Endodermal cell (in vitro differentiated cells): ENCODE measurements at regions not wholly inside any gene's neighbourhood (a gene's known extent, or its start where the extent isn't known, plus 50 kb on each side); places are given as distances from the start of the nearest gene placed in this dataset.
A peak's percentile ranks its signal among the peaks of the same experiment; 100 is the strongest.

Experiments used
- DNase-seq: peaks from one replicate; pipeline ENCODE4 v3.0.0-alpha.2; 2017
- H3K27ac ChIP-seq: 2 replicates; pipeline ENCODE4 v1.5.1; 2013; ENCODE audit warnings: mild to moderate bottlenecking, low read depth, low read length, moderate library complexity
- H3K27me3 ChIP-seq: 2 replicates; pipeline ENCODE4 v1.6.1; 2013; ENCODE audit warnings: mild to moderate bottlenecking, low read length, moderate library complexity; ENCODE audit not compliant: insufficient read depth, control insufficient read depth, poor library complexity, severe bottlenecking
- H3K36me3 ChIP-seq: 2 replicates; pipeline ENCODE4 v1.7.0; 2013; ENCODE audit warnings: mild to moderate bottlenecking, low read length, moderate library complexity; ENCODE audit not compliant: control insufficient read depth, insufficient read depth
- H3K4me1 ChIP-seq: one replicate; pipeline ENCODE4 v1.7.0; 2013; ENCODE audit warnings: low read length; ENCODE audit not compliant: control insufficient read depth, insufficient read depth
- H3K4me3 ChIP-seq: 2 replicates; pipeline ENCODE4 v1.5.1; 2013; ENCODE audit warnings: mild to moderate bottlenecking, low read length, moderate library complexity
- H3K9ac ChIP-seq: 2 replicates; pipeline ENCODE4 v1.6.1; 2013; ENCODE audit warnings: mild to moderate bottlenecking, low read length, moderate library complexity; ENCODE audit not compliant: poor library complexity, severe bottlenecking; ENCODE audit errors: extremely low read depth
- H3K9me3 ChIP-seq: 2 replicates; pipeline ENCODE4 v1.6.1; 2013; ENCODE audit warnings: mild to moderate bottlenecking, low read length, moderate library complexity; ENCODE audit not compliant: control insufficient read depth
- H3K27ac Mint-ChIP-seq: 2 replicates; pipeline ENCODE4 v1.8.0; 2020; ENCODE audit warnings: mixed read lengths
- H3K27me3 Mint-ChIP-seq: 2 replicates; pipeline ENCODE4 v1.8.0; 2021; ENCODE audit warnings: mild to moderate bottlenecking, mixed read lengths; ENCODE audit not compliant: insufficient read depth
- H3K36me3 Mint-ChIP-seq: 2 replicates; pipeline ENCODE4 v1.8.0; 2020; ENCODE audit warnings: low read depth, mixed read lengths
- H3K4me1 Mint-ChIP-seq: 2 replicates; pipeline ENCODE4 v1.8.0; 2020; ENCODE audit warnings: mixed read lengths
- H3K4me3 Mint-ChIP-seq: 2 replicates; pipeline ENCODE4 v1.8.0; 2020; ENCODE audit warnings: mild to moderate bottlenecking, moderate library complexity, mixed read lengths
- H3K9me3 Mint-ChIP-seq: 2 replicates; pipeline ENCODE4 v1.8.0; 2020; ENCODE audit warnings: mild to moderate bottlenecking, mixed read lengths
- whole genome bisulfite sequencing, 2 experiments: methylation state at CpG; one replicate each; pipeline versions ENCODE4 v1.1.5 to v1.1.7; 2013; ENCODE audit warnings: missing lambda C conversion rate in 2 of 2, mixed read lengths in 1 of 2; ENCODE audit not compliant: insufficient coverage in 1 of 2, insufficient read length in 1 of 2; 5-methylcytosine and 5-hydroxymethylcytosine counted together
- TF ChIP-seq, protein P1 (sequence below): fragments of 200-600 bp; sonication (generic); conservative IDR thresholded peaks from 2 replicates; pipeline ENCODE4 v1.5.0; 2021; ENCODE audit warnings: antibody characterized with exemption, mild to moderate bottlenecking

DNA sequence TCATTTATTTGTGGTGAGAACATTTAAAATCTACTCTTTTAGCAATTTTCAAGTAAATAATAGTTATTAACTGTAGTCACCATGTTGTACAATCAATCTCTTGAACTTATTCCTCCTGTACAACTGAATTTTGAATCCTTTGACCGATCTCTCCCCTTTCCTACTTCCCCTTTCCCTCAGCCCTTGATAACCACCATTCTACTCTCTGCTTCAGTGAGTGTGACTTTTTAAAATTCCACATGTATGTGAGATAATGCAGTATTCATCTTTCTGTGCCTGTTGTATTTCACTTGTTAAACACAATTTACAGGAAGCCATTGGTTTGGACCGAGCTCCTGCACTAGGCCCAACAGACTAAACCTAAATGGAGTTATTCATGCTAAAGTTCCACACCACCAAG is 458.9 kb upstream of the PDE3A start:
- Mint-ChIP-seq H3K4me3 (no peak overlapping the region), H3K4me1 (peaks cover 18% of the 10 kb centered on the region), H3K9me3 (no peaks in the 10 kb centered on the region), H3K27me3 (no peaks in the 10 kb centered on the region), H3K27ac (no peak overlapping the region), H3K36me3 (no peaks in the 10 kb centered on the region)
- 0 to 42% methylated on average over 1 to 2 of the region's 2 CpGs for WGBS, 2 experiments
- TF ChIP-seq, protein P1, sequence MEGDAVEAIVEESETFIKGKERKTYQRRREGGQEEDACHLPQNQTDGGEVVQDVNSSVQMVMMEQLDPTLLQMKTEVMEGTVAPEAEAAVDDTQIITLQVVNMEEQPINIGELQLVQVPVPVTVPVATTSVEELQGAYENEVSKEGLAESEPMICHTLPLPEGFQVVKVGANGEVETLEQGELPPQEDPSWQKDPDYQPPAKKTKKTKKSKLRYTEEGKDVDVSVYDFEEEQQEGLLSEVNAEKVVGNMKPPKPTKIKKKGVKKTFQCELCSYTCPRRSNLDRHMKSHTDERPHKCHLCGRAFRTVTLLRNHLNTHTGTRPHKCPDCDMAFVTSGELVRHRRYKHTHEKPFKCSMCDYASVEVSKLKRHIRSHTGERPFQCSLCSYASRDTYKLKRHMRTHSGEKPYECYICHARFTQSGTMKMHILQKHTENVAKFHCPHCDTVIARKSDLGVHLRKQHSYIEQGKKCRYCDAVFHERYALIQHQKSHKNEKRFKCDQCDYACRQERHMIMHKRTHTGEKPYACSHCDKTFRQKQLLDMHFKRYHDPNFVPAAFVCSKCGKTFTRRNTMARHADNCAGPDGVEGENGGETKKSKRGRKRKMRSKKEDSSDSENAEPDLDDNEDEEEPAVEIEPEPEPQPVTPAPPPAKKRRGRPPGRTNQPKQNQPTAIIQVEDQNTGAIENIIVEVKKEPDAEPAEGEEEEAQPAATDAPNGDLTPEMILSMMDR = no peak
- no peak for DNase-seq
- H3K9me3 ChIP-seq = no peaks in the 10 kb centered on the region
- no peaks in the 10 kb centered on the region for H3K4me1 ChIP-seq
- H3K27me3 ChIP-seq = no peaks in the 10 kb centered on the region
- H3K36me3 ChIP-seq = no peaks in the 10 kb centered on the region
- no peak overlapping the region for H3K9ac ChIP-seq
- H3K4me3 ChIP-seq = no peak overlapping the region
- H3K27ac ChIP-seq = no peak overlapping the region

DNA sequence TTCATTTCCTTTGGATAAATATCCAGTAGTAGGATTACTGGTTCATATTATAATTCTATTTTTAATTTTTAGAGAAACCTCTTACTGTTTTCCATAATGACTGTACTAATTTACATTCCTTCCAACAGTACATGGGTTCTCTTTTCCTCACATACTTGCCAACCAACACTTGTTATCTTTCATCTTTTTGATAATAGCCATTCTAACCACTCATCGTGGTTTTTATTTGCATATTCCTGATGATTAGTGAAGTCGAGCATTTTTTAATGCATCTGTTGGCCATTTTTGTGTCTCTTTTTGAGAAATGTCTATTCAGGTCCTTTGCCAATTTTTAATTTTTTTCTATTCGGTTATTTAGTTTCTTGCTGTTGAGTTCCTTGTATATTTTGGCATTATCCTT is 457.7 kb upstream of the PDE3A start:
- Histone ChIP-seq H3K4me3 (no peak overlapping the region), H3K36me3 (no peaks in the 10 kb centered on the region), H3K4me1 (no peaks in the 10 kb centered on the region), H3K27ac (no peak overlapping the region), H3K9me3 (no peaks in the 10 kb centered on the region), H3K9ac (no peak overlapping the region), H3K27me3 (no peaks in the 10 kb centered on the region)
- no peak for DNase-seq
- 93% methylated on average over 2 to 3 of the region's 3 CpGs for WGBS, 2 experiments
- Mint-ChIP-seq H3K9me3 (no peaks in the 10 kb centered on the region), H3K27ac (no peak overlapping the region), H3K27me3 (no peaks in the 10 kb centered on the region), H3K4me3 (no peak overlapping the region), H3K4me1 (peaks cover 25% of the 10 kb centered on the region), H3K36me3 (no peaks in the 10 kb centered on the region)
- TF ChIP-seq, protein P1 = no peak

DNA sequence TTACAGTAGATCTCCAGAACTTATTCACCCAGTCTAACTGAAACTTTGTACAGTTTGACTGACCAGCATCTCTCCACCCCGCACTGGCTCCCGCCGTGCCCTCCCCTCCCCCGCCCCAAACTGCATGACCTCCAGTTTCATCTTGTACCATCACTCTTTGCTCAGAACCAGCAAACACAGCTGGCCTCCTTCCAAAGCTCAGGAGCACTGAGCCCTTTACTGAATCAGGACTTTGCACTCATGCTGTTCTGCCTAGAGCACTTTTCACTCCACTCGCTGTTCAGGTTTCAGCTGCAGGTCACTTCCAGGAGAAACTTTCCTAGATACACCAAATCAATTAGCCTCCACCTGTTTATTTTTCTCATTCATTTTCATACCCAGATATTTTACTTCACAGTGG is 455.3 kb upstream of the PDE3A start:
- 66 to 87% methylated on average over 3 to 5 of the region's 5 CpGs for WGBS, 2 experiments
- Histone ChIP-seq H3K9ac (no peak overlapping the region), H3K36me3 (no peaks in the 10 kb centered on the region), H3K27ac (no peak overlapping the region), H3K4me1 (peaks cover 12% of the 10 kb centered on the region), H3K27me3 (no peaks in the 10 kb centered on the region), H3K9me3 (no peaks in the 10 kb centered on the region), H3K4me3 (no peak overlapping the region)
- H3K36me3 Mint-ChIP-seq = no peaks in the 10 kb centered on the region
- TF ChIP-seq, protein P1 = no peak
- no peaks in the 10 kb centered on the region for H3K27me3 Mint-ChIP-seq
- peak overlapping the region; percentile 69 for H3K27ac Mint-ChIP-seq
- H3K9me3 Mint-ChIP-seq = no peaks in the 10 kb centered on the region
- H3K4me1 Mint-ChIP-seq = peaks cover 45% of the 10 kb centered on the region
- H3K4me3 Mint-ChIP-seq = no peak overlapping the region
- no peak for DNase-seq
